Posterior cingulate gyrus (tissue), 11 donors: ENCODE measurements at regions not wholly inside any gene's neighbourhood (a gene's known extent, or its start where the extent isn't known, plus 50 kb on each side); places are given as distances from the start of the nearest gene placed in this dataset.
"Not testable (repeated sequence)": the region's sequence is repeated elsewhere in the genome, so short reads cannot be mapped to it uniquely, and the experiment has no call there.

ENCODE experiments used
- DNase-seq, 10 donors: peaks; one replicate each; pipeline versions ENCODE4 v3.0.0 to v3.0.0-alpha.2; 2020 to 2021; ENCODE audit warnings: mixed read lengths in 3 of 10
- intact Hi-C: fragments of 100-400 bp; cut with DNase I; formaldehyde crosslinking; loops from one replicate; pipeline ENCODE4 v1.15.1; 2023

DNA sequence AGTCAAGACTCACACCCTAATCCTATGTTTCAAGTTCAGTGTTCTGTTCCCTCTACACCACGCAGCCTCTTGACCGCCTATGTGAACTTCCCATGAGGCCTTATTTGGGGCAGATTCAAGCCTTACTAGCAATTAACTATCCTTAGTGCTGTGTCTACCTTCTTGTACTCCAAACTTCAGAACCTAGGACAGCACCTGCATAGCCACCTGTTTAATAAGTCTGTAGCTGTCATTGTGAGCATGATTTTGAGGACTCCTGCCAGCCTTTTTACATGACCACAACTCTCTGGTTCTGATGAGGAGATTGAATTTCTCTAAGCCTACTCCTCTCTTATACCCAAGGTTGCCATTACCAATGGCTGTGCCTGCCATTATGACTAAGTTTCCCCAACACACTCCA is 50.8 kb upstream of the PCSK1 start:
- no peak for DNase-seq
- intact Hi-C loops = no loop called here

GRCh38 chr5:96487859-96488258 is 54.8 kb upstream of the PCSK1 start:
- intact Hi-C loops = no loop called here
- DNase-seq = no peak

- no peak for DNase-seq
- intact Hi-C loops = no loop called here
Measured at GRCh38 chr5:96489532-96489931, 56.5 kb upstream of the PCSK1 start.

GRCh38 chr5:96492459-96493047 is 59.5 kb upstream of the PCSK1 start:
- intact Hi-C loops = no loop called here

DNA sequence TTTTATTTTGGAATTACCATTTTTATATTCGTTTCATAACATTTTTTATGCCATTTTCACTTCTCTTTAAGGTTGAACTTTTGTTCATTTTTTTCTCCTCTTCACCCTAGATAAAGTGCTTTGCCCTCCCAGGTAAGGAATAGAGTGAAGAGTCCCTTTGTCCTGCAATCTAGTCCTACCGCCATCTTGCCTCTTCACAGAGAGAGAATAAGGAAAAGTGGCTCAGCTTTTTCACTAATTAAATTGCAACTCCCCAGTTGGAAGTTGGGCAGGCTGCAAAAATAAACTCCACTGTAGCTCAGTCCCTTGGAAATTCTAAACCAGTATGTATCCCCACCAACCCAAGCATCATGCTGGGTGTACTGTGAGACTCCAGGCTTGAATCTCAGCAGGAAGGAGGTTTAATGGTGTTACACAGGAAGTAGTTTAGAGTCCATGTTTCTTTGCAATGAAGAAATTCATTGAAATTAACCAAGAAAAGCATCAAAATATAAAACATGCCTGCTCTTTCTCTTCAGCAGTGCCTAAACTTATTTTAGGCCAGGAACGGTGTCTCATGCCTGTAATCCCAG is 60.3 kb upstream of the PCSK1 start:
- DNase-seq = no peak
- intact Hi-C loops = no loop called here

More at GRCh38 chr5:96492459-96493047, 59.5 kb upstream of the PCSK1 start:
- DNase-seq = no peak

DNA sequence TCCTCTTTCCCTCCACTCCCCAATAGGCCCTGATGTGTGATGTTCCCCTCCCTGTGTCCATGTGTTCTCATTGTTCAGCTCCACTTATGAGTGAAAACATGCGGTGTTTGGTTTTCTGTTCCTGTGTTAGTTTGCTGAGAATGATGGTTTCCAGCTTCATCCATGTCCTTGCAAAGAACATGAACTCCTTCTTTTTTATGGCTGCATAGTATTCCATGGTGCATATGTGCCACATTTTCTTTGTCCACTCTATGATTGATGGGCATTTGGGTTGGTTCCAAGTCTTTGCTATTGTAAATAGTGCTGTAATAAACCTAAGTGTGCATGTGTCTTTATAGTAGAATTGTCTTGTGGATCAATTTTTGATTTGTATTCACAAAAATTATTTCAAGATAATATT is 62.4 kb upstream of the PCSK1 start:
- DNase-seq, intact Hi-C loops: not testable (repeated sequence)

- DNase-seq, intact Hi-C loops: not testable (repeated sequence)
Measured at GRCh38 chr5:96497027-96497426, 64.0 kb upstream of the PCSK1 start.

DNA sequence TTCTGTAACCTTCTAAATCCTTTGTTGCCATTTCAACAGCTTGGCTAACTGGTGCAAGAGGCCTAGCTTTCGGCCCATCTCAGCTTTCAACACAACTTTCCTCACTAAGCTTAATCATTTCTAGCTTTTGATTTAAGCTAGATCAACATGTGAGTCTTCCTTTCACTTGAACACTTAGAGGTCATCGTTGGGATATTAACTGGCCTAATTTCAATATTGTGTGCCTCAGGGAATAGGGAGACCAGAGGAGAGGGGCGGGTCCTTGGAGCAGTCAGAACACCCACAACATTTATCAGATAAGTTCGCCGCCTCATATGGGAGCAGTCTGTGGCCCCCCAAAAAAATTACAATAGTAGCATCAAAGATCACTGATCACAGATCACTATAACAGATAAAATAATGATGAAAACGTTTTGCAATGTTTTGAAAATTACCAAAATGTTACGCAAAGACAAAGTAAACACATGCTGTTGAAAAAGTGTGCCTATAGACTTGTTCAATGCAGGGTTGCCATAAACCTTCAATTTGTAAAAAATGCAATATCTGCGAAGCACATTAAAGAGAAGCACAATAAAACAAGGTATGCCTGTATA is 66.8 kb upstream of the PCSK1 start:
- intact Hi-C loops = no loop called here
- no peak for DNase-seq

- DNase-seq = no peak
- intact Hi-C loops = no loop called here
Measured at GRCh38 chr5:96501991-96502646, 69.1 kb upstream of the PCSK1 start.

- no peak for DNase-seq
- intact Hi-C loops = no loop called here
Measured at GRCh38 chr5:96503501-96504236, 70.6 kb upstream of the PCSK1 start.

- intact Hi-C loops = no loop called here
Measured at GRCh38 chr5:96506376-96506775, 73.3 kb upstream of the PCSK1 start.

DNA sequence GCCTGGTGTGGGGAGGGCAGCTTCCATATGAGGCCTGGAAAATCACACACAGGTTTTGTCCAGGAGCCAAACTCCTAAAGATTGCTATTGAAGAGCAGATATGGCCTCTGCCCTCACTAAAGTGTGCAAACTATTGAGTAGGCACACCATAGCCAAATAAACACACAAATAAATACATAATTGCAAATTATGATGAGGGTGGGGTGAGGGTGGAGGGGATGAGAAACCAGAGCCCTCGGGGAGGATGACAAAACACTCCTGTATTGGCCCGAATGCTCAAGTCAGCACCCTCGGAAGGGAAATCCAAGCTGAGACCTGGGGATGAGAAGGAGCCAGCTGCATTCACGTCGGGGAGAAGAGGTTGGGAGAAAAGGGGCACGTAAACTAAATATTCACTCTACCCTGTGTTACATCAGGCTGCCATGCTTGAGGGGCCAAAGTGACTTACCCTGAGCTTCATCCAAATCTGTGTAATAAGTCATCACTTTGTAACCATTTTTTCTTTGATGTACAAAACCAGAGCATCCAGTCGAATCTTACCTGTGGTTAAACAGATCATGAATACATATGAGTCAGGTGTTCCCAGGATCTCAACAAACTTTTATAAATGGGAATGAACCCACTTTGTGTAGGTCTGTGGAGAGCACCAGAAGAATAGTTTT is 73.9 kb upstream of the PCSK1 start:
- DNase-seq = no peak
- intact Hi-C loops = no loop called here

More at GRCh38 chr5:96506376-96506775, 73.3 kb upstream of the PCSK1 start:
- no peak for DNase-seq

- no peak for DNase-seq
- intact Hi-C loops = no loop called here
Measured at GRCh38 chr5:96509316-96509715, 76.3 kb upstream of the PCSK1 start.

GRCh38 chr5:96509721-96510350 is 76.8 kb upstream of the PCSK1 start:
- DNase-seq = no peak
- intact Hi-C loops = no loop called here

DNA sequence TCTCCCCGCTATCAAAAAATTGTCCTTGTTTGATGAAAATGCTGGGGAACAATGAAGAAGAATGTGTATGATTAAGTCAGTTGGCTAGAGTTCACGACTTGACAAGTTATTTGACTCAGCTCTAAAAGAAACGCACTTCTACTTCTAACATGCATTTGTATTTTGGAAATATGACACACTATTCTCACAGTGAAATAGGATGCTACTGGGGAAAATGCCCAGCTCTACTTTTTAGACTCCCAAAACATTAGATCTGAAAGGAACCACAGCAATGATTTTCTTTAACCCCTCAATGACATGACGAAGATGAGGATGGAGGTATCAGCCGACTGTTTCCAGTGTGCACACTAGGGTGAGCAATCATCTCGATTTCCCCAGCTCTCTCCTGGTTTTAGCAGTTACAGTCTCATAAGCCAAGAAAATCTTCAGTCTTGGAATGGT is 83.6 kb upstream of the PCSK1 start:
- intact Hi-C loops = no loop called here
- no peak for DNase-seq

DNA sequence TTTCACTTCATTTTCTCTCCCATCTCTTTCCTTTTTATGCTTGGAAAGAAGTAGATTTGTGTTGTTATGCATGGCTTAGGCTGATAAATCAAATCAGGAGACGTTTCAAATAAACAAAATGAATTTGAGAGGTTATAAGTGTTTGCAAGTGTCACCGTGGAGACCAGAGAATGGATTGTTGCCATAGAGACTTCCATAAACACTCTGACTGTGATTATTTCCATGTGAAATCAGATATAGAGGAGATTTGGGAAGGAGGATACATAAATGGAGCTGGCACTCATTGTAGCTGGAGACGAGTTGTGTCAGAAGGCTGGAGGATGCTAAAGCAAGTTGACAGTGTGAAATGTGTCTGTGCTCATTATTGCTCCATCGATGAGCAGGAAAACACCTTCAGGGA is 84.2 kb upstream of the PCSK1 start:
- intact Hi-C loops = no loop called here
- no peak for DNase-seq

DNA sequence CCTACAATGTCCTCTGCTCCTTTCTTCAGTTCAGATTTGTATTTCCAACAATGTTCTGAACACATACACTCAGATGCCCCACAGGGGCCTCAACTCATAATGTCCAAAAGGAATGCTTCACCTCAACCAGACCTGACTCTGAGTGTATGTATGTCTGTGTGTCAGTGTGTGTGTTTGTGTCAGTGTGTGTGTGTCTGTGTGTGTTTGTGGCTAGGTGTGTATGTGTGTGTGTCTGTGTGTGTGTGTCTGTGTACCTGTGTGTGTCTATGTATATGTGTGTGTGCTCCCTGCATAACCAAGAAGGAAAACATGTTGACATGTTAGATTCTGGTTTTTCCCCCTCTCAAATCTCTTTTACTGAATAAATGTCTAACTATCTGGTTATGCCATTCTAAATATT is 87.3 kb upstream of the PCSK1 start:
- intact Hi-C loops = no loop called here
- no peak for DNase-seq

DNA sequence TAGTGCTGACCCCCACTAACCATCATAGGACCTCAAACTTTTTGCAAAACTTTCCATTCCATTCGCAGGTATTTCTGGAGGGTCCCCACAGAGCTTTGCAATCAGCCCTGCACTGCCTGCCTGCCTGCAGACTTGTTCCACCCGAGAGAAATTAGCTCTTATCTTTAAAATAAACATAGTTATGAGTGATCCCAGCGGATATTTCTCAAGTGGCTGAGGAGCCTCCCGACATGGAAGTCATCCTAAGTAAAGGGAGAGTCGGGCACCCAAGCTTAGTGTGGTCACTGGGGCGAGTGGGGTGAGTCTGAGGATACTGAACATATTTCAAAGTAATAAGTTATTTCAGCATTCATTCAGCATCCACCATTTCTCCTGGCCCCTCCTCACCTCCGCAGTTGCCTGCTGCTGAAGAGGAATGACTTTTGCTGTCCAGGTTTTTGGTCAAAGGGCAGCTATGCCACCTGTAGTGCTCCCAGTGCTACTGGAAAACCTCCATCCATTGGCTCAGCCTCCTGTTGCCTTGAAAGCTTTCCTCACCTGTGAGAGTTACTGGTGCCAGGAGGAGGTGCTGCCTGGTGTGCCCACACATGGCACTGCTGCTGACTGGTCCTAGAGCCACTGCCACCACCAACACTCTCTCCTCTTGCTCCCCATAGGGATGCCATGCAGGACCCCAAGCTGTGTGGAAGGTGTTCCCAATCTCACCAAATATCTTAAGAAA is 89.7 kb upstream of the PCSK1 start:
- DNase-seq = no peak
- intact Hi-C loops = no loop called here
